ENCODE measurements at regions not wholly inside any gene's neighbourhood (a gene's known extent, or its start where the extent isn't known, plus 50 kb on each side); places are given as distances from the start of the nearest gene placed in this dataset.
"Not testable (repeated sequence)": the region's sequence is repeated elsewhere in the genome, so short reads cannot be mapped to it uniquely, and the experiment has no call there.

DNA sequence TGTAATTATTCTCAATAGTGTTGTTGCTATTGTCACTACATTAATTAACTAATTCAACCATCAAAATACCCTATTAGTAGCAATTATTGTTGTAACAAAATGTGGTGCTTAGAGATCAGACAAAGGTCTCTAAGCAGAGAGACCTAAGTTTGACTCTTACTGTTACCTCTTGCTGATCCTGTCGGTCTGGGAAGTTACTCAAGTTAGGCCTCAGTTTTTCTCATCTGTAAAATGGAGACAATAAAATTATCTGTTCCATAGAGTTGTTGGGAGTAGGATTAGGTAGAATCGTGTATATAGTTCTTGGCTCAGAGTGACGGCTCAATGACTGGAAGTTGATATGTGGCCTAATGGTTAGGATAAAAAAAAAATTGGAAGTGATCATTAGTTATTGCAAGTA is 69.8 kb upstream of the ARL8B start:
- Histone ChIP-seq H3K4me1 (ENCODE audit: insufficient read depth, low read length, poor library complexity, severe bottlenecking) (no peaks in the 10 kb centered on the region), H3K79me2 (ENCODE audit: insufficient read depth, low read depth, low read length) (no peaks in the 10 kb centered on the region), H3K4me3 (ENCODE audit: low read depth, low read length, poor library complexity, severe bottlenecking) (no peak overlapping the region), H3K9me2 (ENCODE audit: insufficient read depth, low read length) (no peaks in the 10 kb centered on the region), H3K27ac (ENCODE audit: low read depth, low read length, poor library complexity, severe bottlenecking) (no peak overlapping the region), H4K20me1 (ENCODE audit: insufficient read depth, low read length) (no peaks in the 10 kb centered on the region), H3K4me2 (ENCODE audit: low read length) (no peak overlapping the region), H3K36me3 (ENCODE audit: insufficient read depth, low read length) (no peaks in the 10 kb centered on the region), H3K9me3 (ENCODE audit: low read length) (no peaks in the 10 kb centered on the region), H2AFZ (ENCODE audit: low read length) (no peak overlapping the region)
- TF ChIP-seq, protein P1, sequence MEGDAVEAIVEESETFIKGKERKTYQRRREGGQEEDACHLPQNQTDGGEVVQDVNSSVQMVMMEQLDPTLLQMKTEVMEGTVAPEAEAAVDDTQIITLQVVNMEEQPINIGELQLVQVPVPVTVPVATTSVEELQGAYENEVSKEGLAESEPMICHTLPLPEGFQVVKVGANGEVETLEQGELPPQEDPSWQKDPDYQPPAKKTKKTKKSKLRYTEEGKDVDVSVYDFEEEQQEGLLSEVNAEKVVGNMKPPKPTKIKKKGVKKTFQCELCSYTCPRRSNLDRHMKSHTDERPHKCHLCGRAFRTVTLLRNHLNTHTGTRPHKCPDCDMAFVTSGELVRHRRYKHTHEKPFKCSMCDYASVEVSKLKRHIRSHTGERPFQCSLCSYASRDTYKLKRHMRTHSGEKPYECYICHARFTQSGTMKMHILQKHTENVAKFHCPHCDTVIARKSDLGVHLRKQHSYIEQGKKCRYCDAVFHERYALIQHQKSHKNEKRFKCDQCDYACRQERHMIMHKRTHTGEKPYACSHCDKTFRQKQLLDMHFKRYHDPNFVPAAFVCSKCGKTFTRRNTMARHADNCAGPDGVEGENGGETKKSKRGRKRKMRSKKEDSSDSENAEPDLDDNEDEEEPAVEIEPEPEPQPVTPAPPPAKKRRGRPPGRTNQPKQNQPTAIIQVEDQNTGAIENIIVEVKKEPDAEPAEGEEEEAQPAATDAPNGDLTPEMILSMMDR (conservative IDR thresholded peaks at IDR 0.05; ENCODE audit: low read length) = no peak
- TF ChIP-seq EZH2phosphoT487 (IDR thresholded peaks at IDR 0.05; ENCODE audit: borderline replicate concordance, low read depth, low read length) = no peak
- DNase-seq (ENCODE audit: low spot score) = no peak
- no TSS peak for BruUV-seq (replicated peaks)
- ChIA-PET POLR2A (interaction anchor here (0.6 kb wide), 1 partner anchor 119 kb away, joined by 3 read pairs; no protein-coding TSS in a partner anchor), CTCF (ENCODE audit: unreplicated experiment) (no interaction called here)
- intact Hi-C loops (cut with micrococcal nuclease; ENCODE audit: unreplicated experiment) = loop anchor here (10.0 kb wide), 1 partner anchor 167 kb away; no protein-coding TSS in a partner anchor

DNA sequence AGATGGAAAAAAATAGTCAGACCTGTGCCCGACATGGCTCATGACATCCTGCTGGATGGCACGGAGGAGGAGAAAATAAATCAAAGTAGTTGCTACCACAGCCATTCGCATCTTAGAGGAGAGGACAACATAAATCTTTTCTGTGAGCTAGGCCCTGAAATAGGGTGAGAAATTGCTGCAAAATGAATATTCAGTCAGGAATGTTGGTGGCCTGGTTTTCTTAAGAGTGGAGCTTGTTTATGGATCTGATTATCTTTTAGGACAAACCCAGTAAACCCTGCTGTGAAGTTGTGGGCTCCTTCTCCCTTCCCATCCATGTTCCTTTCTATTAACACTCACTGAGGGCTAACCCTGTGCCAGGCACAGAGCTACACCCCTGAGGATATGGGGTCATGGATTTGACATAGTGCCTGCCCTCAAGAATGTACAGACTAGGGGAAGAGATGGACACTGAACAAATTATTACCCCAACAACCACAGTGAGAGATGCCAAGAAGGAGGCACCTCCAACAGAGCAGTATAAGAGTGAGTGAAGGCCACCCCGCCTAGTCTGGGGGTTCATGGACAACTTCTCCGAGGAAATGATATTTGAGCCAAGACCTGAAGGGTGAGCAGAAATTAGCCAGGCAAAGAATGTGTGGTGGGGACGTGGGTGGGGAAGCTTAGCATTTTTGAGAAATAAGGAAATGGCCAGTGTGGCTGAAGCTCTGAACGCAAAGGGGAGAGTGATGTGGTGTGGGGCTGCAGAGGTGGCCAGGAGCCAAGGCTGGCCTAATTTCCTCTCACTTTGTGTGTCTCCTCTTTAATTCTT is 68.9 kb upstream of the ARL8B start:
- Histone ChIP-seq H3K4me3 (ENCODE audit: low read depth, low read length, poor library complexity, severe bottlenecking) (no peak overlapping the region), H3K27ac (ENCODE audit: low read depth, low read length, poor library complexity, severe bottlenecking) (no peak overlapping the region), H3K36me3 (ENCODE audit: insufficient read depth, low read length) (no peaks in the 10 kb centered on the region), H3K4me1 (ENCODE audit: insufficient read depth, low read length, poor library complexity, severe bottlenecking) (no peaks in the 10 kb centered on the region), H3K79me2 (ENCODE audit: insufficient read depth, low read depth, low read length) (no peaks in the 10 kb centered on the region), H3K9me2 (ENCODE audit: insufficient read depth, low read length) (no peaks in the 10 kb centered on the region), H2AFZ (ENCODE audit: low read length) (no peak overlapping the region), H3K4me2 (ENCODE audit: low read length) (no peak overlapping the region), H3K9me3 (ENCODE audit: low read length) (no peaks in the 10 kb centered on the region), H4K20me1 (ENCODE audit: insufficient read depth, low read length) (no peaks in the 10 kb centered on the region)
- DNase-seq (ENCODE audit: low spot score) = no peak
- no TSS peak for BruUV-seq (replicated peaks)
- no peak for TF ChIP-seq EZH2phosphoT487 (IDR thresholded peaks at IDR 0.05; ENCODE audit: borderline replicate concordance, low read depth, low read length)
- TF ChIP-seq, protein P1 (conservative IDR thresholded peaks at IDR 0.05; ENCODE audit: low read length) = no peak
- CTCF ChIA-PET (ENCODE audit: unreplicated experiment) = interaction anchor here (0.6 kb wide), 1 partner anchor 90 kb away, joined by 3 read pairs; no protein-coding TSS in a partner anchor
- POLR2A ChIA-PET = interaction anchor here (0.5 to 1.1 kb wide), 5 partner anchors 9 to 1910 kb away, joined by 3 to 5 read pairs (median 3); no protein-coding TSS in a partner anchor
- intact Hi-C loops (cut with micrococcal nuclease; ENCODE audit: unreplicated experiment) = loop anchor here (10.0 kb wide), 1 partner anchor 168 kb away; no protein-coding TSS in a partner anchor

DNA sequence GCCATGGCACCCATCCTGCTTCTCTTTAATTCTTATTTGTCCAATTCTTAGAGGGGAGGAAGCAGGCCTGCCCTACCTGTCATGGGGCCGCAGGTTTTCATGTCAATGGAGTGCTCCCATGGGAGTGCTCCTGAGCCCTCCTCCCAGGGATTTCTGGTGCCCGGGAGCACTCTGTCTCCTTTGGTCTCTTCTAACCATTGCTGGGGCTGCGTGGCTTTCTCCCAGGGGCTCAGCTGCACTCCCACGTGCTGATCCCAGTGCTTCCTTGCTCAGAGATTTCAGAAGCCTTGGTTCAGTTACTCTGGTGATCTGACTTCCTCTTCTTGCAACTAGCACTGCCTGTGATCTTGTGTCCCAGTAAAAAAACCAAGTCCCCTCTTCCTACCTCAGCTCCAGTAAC is 68.0 kb upstream of the ARL8B start:
- DNase-seq (ENCODE audit: low spot score) = no peak
- H3K36me3 ChIP-seq (ENCODE audit: insufficient read depth, low read length) = no peaks in the 10 kb centered on the region
- no peak overlapping the region for H3K27ac ChIP-seq (ENCODE audit: low read depth, low read length, poor library complexity, severe bottlenecking)
- no peaks in the 10 kb centered on the region for H3K9me3 ChIP-seq (ENCODE audit: low read length)
- no peaks in the 10 kb centered on the region for H4K20me1 ChIP-seq (ENCODE audit: insufficient read depth, low read length)
- no peak overlapping the region for H3K4me3 ChIP-seq (ENCODE audit: low read depth, low read length, poor library complexity, severe bottlenecking)
- no peak overlapping the region for H2AFZ ChIP-seq (ENCODE audit: low read length)
- H3K79me2 ChIP-seq (ENCODE audit: insufficient read depth, low read depth, low read length) = no peaks in the 10 kb centered on the region
- POLR2A ChIA-PET = interaction anchor here (0.6 to 1.1 kb wide), 2 partner anchors 10 to 1909 kb away, joined by 3 to 4 read pairs; no protein-coding TSS in a partner anchor
- CTCF ChIA-PET (ENCODE audit: unreplicated experiment) = interaction anchor here (0.6 kb wide), 1 partner anchor 342 kb away, joined by 3 read pairs; no protein-coding TSS in a partner anchor
- intact Hi-C loops (cut with micrococcal nuclease; ENCODE audit: unreplicated experiment) = loop anchor here (10.0 kb wide), 1 partner anchor 169 kb away; no protein-coding TSS in a partner anchor
- H3K4me1 ChIP-seq (ENCODE audit: insufficient read depth, low read length, poor library complexity, severe bottlenecking) = no peaks in the 10 kb centered on the region
- H3K9me2 ChIP-seq (ENCODE audit: insufficient read depth, low read length) = no peaks in the 10 kb centered on the region
- BruUV-seq (replicated peaks) = no TSS peak
- H3K4me2 ChIP-seq (ENCODE audit: low read length) = no peak overlapping the region
- TF ChIP-seq, protein P1 (conservative IDR thresholded peaks at IDR 0.05; ENCODE audit: low read length) = no peak
- no peak for TF ChIP-seq EZH2phosphoT487 (IDR thresholded peaks at IDR 0.05; ENCODE audit: borderline replicate concordance, low read depth, low read length)

DNA sequence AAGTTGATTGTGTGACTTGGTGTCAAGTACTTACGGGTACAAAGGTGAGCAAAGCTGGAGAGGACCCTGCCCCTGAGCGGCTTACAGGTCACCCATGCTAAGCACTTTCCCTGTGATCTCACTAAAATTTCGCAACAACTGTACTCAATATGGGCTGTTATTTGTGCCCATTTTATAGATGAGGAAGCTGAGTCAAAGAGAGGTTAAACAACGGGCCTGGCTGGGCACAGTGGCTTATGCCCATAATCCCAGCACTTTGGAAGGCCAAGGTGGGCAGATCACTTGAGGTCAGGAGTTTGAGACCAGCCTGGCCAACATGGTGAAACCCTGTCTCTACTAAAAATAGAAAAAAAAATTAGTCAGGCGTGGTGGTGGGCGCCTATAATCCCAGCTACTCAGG is 67.5 kb upstream of the ARL8B start:
- not testable (repeated sequence) for H3K9me2 ChIP-seq (ENCODE audit: insufficient read depth, low read length); H3K4me2 ChIP-seq (ENCODE audit: low read length); H3K9me3 ChIP-seq (ENCODE audit: low read length); H3K4me3 ChIP-seq (ENCODE audit: low read depth, low read length, poor library complexity, severe bottlenecking); DNase-seq (ENCODE audit: low spot score); H3K79me2 ChIP-seq (ENCODE audit: insufficient read depth, low read depth, low read length); BruUV-seq (replicated peaks); H3K27ac ChIP-seq (ENCODE audit: low read depth, low read length, poor library complexity, severe bottlenecking); H4K20me1 ChIP-seq (ENCODE audit: insufficient read depth, low read length); H3K36me3 ChIP-seq (ENCODE audit: insufficient read depth, low read length); H3K4me1 ChIP-seq (ENCODE audit: insufficient read depth, low read length, poor library complexity, severe bottlenecking); H2AFZ ChIP-seq (ENCODE audit: low read length)
- POLR2A ChIA-PET = interaction anchor here (0.6 to 1.1 kb wide), 3 partner anchors 11 to 420 kb away, joined by 3 to 4 read pairs (median 3); no protein-coding TSS in a partner anchor
- CTCF ChIA-PET (ENCODE audit: unreplicated experiment) = interaction anchor here (0.6 kb wide), 1 partner anchor 343 kb away, joined by 3 read pairs; no protein-coding TSS in a partner anchor
- intact Hi-C loops (cut with micrococcal nuclease; ENCODE audit: unreplicated experiment) = loop anchor here (10.0 kb wide), 1 partner anchor 170 kb away; no protein-coding TSS in a partner anchor

All from OCI-LY7 (cell line).